Liver (tissue), 3 donors: ENCODE measurements at regions not wholly inside any gene's neighbourhood (a gene's known extent, or its start where the extent isn't known, plus 50 kb on each side); places are given as distances from the start of the nearest gene placed in this dataset.

ENCODE experiments used
- GABPA ChIP-seq, 2 donors: IDR thresholded peaks in 1 of 2; conservative IDR thresholded peaks in 1 of 2; 2 replicates each; pipeline ENCODE4 v1.6.1; 2016; ENCODE audit warnings: antibody characterized with exemption in 2 of 2, mild to moderate bottlenecking in 1 of 2, moderate library complexity in 1 of 2
- RAD21 ChIP-seq, 2 donors: IDR thresholded peaks; 2 replicates each; pipeline ENCODE4 v1.6.1; 2016; ENCODE audit warnings: antibody characterized with exemption in 2 of 2, mild to moderate bottlenecking in 2 of 2
- TAF1 ChIP-seq: conservative IDR thresholded peaks from 2 replicates; pipeline ENCODE4 v1.6.1; 2016; ENCODE audit warnings: antibody characterized with exemption, mild to moderate bottlenecking
- TF ChIP-seq, protein P1 (sequence below): fragments of 150-350 bp; IDR thresholded peaks from 2 replicates; pipeline ENCODE4 v1.5.1; 2017; ENCODE audit warnings: improper control_type of control experiment, low read depth, low read length; ENCODE audit not compliant: missing input control
- TF ChIP-seq, protein P2 (sequence below): IDR thresholded peaks from 2 replicates; pipeline ENCODE4 v1.6.1; 2016; ENCODE audit warnings: antibody characterized with exemption
- TF ChIP-seq, protein P3 (sequence below): IDR thresholded peaks from 2 replicates; pipeline ENCODE4 v1.6.1; 2016; ENCODE audit warnings: antibody characterized with exemption, mild to moderate bottlenecking
- donor health status: healthy.
- donor health status: healthy.

DNA sequence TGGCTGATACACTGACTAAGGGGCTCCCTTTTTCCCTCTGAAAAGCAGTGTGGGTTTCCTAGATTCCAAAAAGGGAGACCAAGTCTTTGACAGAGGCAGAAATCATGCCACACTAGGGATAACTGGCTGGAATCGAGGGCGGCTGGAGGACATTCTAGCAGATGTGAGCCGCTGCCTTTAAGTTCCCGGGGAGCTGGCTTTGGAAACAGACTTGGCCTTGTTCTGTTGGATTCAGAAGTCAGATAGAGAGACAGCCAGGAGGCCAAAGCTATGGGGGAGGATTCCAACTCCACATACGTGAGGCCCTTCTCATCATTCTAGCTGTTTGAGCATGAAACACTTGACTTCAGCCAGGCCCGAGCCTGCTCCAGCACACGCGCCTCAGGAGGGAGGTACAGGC, 109.9 kb upstream of the FOXC1 start:
- TF ChIP-seq, protein P1, sequence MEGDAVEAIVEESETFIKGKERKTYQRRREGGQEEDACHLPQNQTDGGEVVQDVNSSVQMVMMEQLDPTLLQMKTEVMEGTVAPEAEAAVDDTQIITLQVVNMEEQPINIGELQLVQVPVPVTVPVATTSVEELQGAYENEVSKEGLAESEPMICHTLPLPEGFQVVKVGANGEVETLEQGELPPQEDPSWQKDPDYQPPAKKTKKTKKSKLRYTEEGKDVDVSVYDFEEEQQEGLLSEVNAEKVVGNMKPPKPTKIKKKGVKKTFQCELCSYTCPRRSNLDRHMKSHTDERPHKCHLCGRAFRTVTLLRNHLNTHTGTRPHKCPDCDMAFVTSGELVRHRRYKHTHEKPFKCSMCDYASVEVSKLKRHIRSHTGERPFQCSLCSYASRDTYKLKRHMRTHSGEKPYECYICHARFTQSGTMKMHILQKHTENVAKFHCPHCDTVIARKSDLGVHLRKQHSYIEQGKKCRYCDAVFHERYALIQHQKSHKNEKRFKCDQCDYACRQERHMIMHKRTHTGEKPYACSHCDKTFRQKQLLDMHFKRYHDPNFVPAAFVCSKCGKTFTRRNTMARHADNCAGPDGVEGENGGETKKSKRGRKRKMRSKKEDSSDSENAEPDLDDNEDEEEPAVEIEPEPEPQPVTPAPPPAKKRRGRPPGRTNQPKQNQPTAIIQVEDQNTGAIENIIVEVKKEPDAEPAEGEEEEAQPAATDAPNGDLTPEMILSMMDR, result no peak
- TF ChIP-seq, protein P2, sequence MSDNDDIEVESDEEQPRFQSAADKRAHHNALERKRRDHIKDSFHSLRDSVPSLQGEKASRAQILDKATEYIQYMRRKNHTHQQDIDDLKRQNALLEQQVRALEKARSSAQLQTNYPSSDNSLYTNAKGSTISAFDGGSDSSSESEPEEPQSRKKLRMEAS, result no peak
- TF ChIP-seq RAD21 (IDR thresholded peaks at IDR 0.05) (no peak), TAF1 (no peak), GABPA (IDR thresholded peaks at IDR 0.05 in 1 of 2, conservative IDR thresholded peaks at IDR 0.05 in 1 of 2) (no peak)
- TF ChIP-seq, protein P3, sequence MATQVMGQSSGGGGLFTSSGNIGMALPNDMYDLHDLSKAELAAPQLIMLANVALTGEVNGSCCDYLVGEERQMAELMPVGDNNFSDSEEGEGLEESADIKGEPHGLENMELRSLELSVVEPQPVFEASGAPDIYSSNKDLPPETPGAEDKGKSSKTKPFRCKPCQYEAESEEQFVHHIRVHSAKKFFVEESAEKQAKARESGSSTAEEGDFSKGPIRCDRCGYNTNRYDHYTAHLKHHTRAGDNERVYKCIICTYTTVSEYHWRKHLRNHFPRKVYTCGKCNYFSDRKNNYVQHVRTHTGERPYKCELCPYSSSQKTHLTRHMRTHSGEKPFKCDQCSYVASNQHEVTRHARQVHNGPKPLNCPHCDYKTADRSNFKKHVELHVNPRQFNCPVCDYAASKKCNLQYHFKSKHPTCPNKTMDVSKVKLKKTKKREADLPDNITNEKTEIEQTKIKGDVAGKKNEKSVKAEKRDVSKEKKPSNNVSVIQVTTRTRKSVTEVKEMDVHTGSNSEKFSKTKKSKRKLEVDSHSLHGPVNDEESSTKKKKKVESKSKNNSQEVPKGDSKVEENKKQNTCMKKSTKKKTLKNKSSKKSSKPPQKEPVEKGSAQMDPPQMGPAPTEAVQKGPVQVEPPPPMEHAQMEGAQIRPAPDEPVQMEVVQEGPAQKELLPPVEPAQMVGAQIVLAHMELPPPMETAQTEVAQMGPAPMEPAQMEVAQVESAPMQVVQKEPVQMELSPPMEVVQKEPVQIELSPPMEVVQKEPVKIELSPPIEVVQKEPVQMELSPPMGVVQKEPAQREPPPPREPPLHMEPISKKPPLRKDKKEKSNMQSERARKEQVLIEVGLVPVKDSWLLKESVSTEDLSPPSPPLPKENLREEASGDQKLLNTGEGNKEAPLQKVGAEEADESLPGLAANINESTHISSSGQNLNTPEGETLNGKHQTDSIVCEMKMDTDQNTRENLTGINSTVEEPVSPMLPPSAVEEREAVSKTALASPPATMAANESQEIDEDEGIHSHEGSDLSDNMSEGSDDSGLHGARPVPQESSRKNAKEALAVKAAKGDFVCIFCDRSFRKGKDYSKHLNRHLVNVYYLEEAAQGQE, result no peak
